Mesendoderm (in vitro differentiated cells): ENCODE measurements at regions not wholly inside any gene's neighbourhood (a gene's known extent, or its start where the extent isn't known, plus 50 kb on each side); places are given as distances from the start of the nearest gene placed in this dataset.
A peak's percentile ranks its signal among the peaks of the same experiment; 100 is the strongest.

Experiments
- DNase-seq: peaks from one replicate; pipeline ENCODE4 v3.0.0; 2013
- H2AK5ac ChIP-seq: 2 replicates; pipeline ENCODE4 v1.6.1; 2013; ENCODE audit warnings: low read length, inconsistent platforms
- H2BK120ac ChIP-seq: 2 replicates; pipeline ENCODE4 v1.6.1; 2013; ENCODE audit warnings: low read depth, mild to moderate bottlenecking, low read length, moderate library complexity, mixed read lengths
- H2BK15ac ChIP-seq: replicated peaks from 2 replicates; pipeline ENCODE4 v1.6.1; 2013; ENCODE audit warnings: low read depth, mild to moderate bottlenecking, moderate library complexity
- H2BK5ac ChIP-seq: 2 replicates; pipeline ENCODE4 v1.6.1; 2013; ENCODE audit warnings: low read length, inconsistent platforms
- H3K18ac ChIP-seq: 2 replicates; pipeline ENCODE4 v1.6.1; 2013; ENCODE audit warnings: mild to moderate bottlenecking, low read length, mixed read lengths
- H3K23ac ChIP-seq: one replicate; pipeline ENCODE4 v1.6.1; 2013; ENCODE audit warnings: low read length
- H3K27ac ChIP-seq: 2 replicates; pipeline ENCODE4 v1.5.1; 2013; ENCODE audit warnings: low read depth, mild to moderate bottlenecking, inconsistent platforms, low read length, moderate library complexity
- H3K27me3 ChIP-seq: 2 replicates; pipeline ENCODE4 v1.6.1; 2013; ENCODE audit warnings: low read length, control low read depth, mild to moderate bottlenecking, inconsistent platforms; ENCODE audit not compliant: insufficient read depth, poor library complexity
- H3K36me3 ChIP-seq: 2 replicates; pipeline ENCODE4 v1.6.1; 2013; ENCODE audit warnings: low read length, inconsistent platforms; ENCODE audit not compliant: control insufficient read depth, insufficient read depth
- H3K4ac ChIP-seq: one replicate; pipeline ENCODE4 v1.6.1; 2013; ENCODE audit warnings: low read depth, mild to moderate bottlenecking, low read length, moderate library complexity
- H3K4me1 ChIP-seq: 2 replicates; pipeline ENCODE4 v1.6.1; 2013; ENCODE audit warnings: low read depth, low read length, inconsistent platforms; ENCODE audit not compliant: control insufficient read depth
- H3K4me2 ChIP-seq: 2 replicates; pipeline ENCODE4 v1.6.1; 2013; ENCODE audit warnings: low read length
- H3K4me3 ChIP-seq: 2 replicates; pipeline ENCODE4 v1.5.1; 2013; ENCODE audit warnings: mild to moderate bottlenecking, low read length
- H3K56ac ChIP-seq: one replicate; pipeline ENCODE4 v1.6.1; 2013; ENCODE audit warnings: low read length
- H3K79me1 ChIP-seq: 2 replicates; pipeline ENCODE4 v1.6.1; 2013; ENCODE audit warnings: low read length, inconsistent platforms
- H3K79me2 ChIP-seq: 2 replicates; pipeline ENCODE4 v1.6.1; 2013; ENCODE audit warnings: mild to moderate bottlenecking, low read length; ENCODE audit not compliant: control insufficient read depth, insufficient read depth
- H3K9ac ChIP-seq: 2 replicates; pipeline ENCODE4 v1.6.1; 2013; ENCODE audit warnings: low read length, inconsistent platforms
- H4K5ac ChIP-seq: one replicate; pipeline ENCODE4 v1.6.1; 2013; ENCODE audit warnings: low read length
- H4K8ac ChIP-seq: one replicate; pipeline ENCODE4 v1.6.1; 2013; ENCODE audit warnings: low read depth, mild to moderate bottlenecking, control low read depth, low read length, moderate library complexity
- WGBS: extraction: QIAGEN DNeasy Blood & Tissue Kit; methylation state at CpG from one replicate; pipeline ENCODE4 v1.1.7; 2013; ENCODE audit warnings: low lambda C conversion rate, missing lambda C conversion rate; ENCODE audit not compliant: insufficient coverage; ENCODE audit errors: extremely low coverage; 5-methylcytosine and 5-hydroxymethylcytosine counted together

- Histone ChIP-seq H3K79me1 (no peaks in the 10 kb centered on the region), H3K18ac (no peak overlapping the region), H3K4ac (no peak overlapping the region), H2BK120ac (no peak overlapping the region), H3K9ac (no peak overlapping the region), H3K56ac (no peak overlapping the region), H3K36me3 (no peaks in the 10 kb centered on the region), H4K8ac (no peak overlapping the region), H3K79me2 (no peaks in the 10 kb centered on the region), H4K5ac (no peak overlapping the region), H2BK15ac (no peak overlapping the region), H2AK5ac (no peak overlapping the region), H2BK5ac (no peak overlapping the region), H3K4me1 (peaks cover 6% of the 10 kb centered on the region), H3K27ac (no peak overlapping the region), H3K23ac (no peak overlapping the region), H3K4me2 (no peak overlapping the region), H3K4me3 (no peak overlapping the region), H3K27me3 (no peaks in the 10 kb centered on the region)
- no CpG with 5 or more reads among the region's 4 CpGs for WGBS
- DNase-seq: no peak
Observed at GRCh38 chr5:52685971-52686370, 101.7 kb upstream of the ITGA1 start.

DNA sequence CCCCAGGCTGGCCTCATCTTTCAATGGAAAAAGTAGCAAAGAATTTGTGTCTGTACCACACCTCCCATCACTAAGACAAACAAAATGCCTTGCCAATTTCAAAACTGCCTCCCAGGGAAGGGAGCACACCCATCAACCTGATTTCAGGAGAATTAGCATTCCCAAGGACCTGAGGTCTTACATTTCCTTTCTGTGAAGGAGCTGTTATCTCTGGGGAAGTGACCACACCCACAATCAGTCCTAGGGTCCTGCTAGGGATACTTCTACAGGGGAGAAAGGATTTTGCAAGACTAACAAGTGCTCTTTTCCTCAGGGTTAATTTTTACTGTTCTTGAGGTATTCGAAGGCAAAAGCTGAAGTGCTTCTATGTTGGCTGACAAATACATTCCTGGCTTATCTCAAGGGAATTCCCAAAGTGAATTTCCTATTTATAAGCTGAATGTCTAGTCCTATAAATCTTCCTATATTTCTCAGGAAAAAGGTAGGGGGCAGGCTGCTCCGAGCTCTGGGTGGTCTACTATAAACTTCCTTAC is 97.4 kb upstream of the ITGA1 start:
- H4K5ac ChIP-seq: no peak overlapping the region
- no peak overlapping the region for H3K4ac ChIP-seq
- no peaks in the 10 kb centered on the region for H3K79me1 ChIP-seq
- H3K36me3 ChIP-seq: no peaks in the 10 kb centered on the region
- H2BK15ac ChIP-seq: no peak overlapping the region
- H4K8ac ChIP-seq: no peak overlapping the region
- H3K23ac ChIP-seq: no peak overlapping the region
- H3K56ac ChIP-seq: no peak overlapping the region
- H2BK120ac ChIP-seq: no peak overlapping the region
- DNase-seq: peak; percentile 60
- no CpG with 5 or more reads among the region's 2 CpGs for WGBS
- H3K4me1 ChIP-seq: no peaks in the 10 kb centered on the region
- H3K4me3 ChIP-seq: no peak overlapping the region
- H2AK5ac ChIP-seq: no peak overlapping the region
- no peak overlapping the region for H3K27ac ChIP-seq
- H3K4me2 ChIP-seq: no peak overlapping the region
- H3K27me3 ChIP-seq: no peaks in the 10 kb centered on the region
- H3K9ac ChIP-seq: no peak overlapping the region
- H3K18ac ChIP-seq: no peak overlapping the region
- H3K79me2 ChIP-seq: no peaks in the 10 kb centered on the region
- H2BK5ac ChIP-seq: no peak overlapping the region

DNA sequence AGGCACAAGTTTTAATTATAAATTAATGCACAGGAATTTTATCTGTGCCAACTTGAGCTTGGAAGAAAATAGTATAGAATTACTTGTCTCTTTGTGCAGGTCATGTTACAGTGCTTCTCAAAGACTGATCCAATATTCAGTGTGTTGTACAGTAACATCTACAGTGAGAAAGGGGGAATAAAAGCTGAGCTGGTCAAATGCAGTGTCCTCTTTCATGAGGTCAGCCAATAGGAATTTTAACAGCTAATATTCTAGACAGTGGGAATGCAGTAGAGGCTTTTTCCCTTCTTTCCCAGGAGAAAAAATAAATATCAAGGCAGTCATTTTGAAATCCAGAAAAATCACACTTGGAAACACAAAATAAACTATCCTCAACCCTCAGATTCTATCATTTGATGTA is 95.7 kb upstream of the ITGA1 start:
- H3K18ac ChIP-seq: no peak overlapping the region
- H3K4me3 ChIP-seq: no peak overlapping the region
- no peaks in the 10 kb centered on the region for H3K27me3 ChIP-seq
- no peak overlapping the region for H2BK5ac ChIP-seq
- no peak for DNase-seq
- no peaks in the 10 kb centered on the region for H3K36me3 ChIP-seq
- H4K5ac ChIP-seq: no peak overlapping the region
- no peak overlapping the region for H2BK120ac ChIP-seq
- no peak overlapping the region for H2BK15ac ChIP-seq
- no peak overlapping the region for H3K4ac ChIP-seq
- no peak overlapping the region for H3K56ac ChIP-seq
- no peaks in the 10 kb centered on the region for H3K79me1 ChIP-seq
- no peak overlapping the region for H2AK5ac ChIP-seq
- no peaks in the 10 kb centered on the region for H3K79me2 ChIP-seq
- H3K4me1 ChIP-seq: no peaks in the 10 kb centered on the region
- H3K23ac ChIP-seq: no peak overlapping the region
- no peak overlapping the region for H4K8ac ChIP-seq
- no peak overlapping the region for H3K4me2 ChIP-seq
- no peak overlapping the region for H3K27ac ChIP-seq
- no peak overlapping the region for H3K9ac ChIP-seq

DNA sequence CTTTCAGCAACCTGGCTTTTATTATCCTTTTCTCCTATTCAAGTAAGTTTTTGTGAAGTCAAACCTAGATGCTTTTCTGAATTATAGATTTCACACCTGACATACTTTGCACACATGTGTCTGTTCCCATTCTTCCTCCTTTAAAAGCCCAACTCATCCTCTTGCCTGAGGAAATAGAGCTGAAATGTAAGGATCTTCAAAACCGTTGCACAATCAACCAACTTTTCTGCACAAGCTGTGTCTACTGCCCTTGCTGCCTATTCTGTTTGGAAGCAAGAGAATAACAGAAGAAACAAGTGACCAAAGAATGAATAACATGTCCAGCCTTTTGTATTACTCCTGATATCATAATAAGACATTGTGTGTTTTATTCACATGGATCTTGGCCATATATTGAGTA is 95.1 kb upstream of the ITGA1 start:
- no peak overlapping the region for H2AK5ac ChIP-seq
- no peak overlapping the region for H3K23ac ChIP-seq
- H3K4ac ChIP-seq: no peak overlapping the region
- H3K79me1 ChIP-seq: no peaks in the 10 kb centered on the region
- H2BK5ac ChIP-seq: no peak overlapping the region
- no peak overlapping the region for H3K4me3 ChIP-seq
- no peak overlapping the region for H4K8ac ChIP-seq
- no peak overlapping the region for H2BK120ac ChIP-seq
- no peak overlapping the region for H3K27ac ChIP-seq
- no peak overlapping the region for H3K18ac ChIP-seq
- no peak overlapping the region for H4K5ac ChIP-seq
- H3K9ac ChIP-seq: no peak overlapping the region
- no peak overlapping the region for H2BK15ac ChIP-seq
- no peak overlapping the region for H3K4me2 ChIP-seq
- no peak for DNase-seq
- no peaks in the 10 kb centered on the region for H3K4me1 ChIP-seq
- H3K79me2 ChIP-seq: no peaks in the 10 kb centered on the region
- no peak overlapping the region for H3K56ac ChIP-seq
- no peaks in the 10 kb centered on the region for H3K36me3 ChIP-seq
- no CpG with 5 or more reads among the region's 1 CpG for WGBS
- H3K27me3 ChIP-seq: no peaks in the 10 kb centered on the region

GRCh38 chr5:52693280-52693679 is 94.4 kb upstream of the ITGA1 start:
- Histone ChIP-seq H4K5ac (no peak overlapping the region), H3K4me1 (no peaks in the 10 kb centered on the region), H2BK120ac (no peak overlapping the region), H2BK5ac (no peak overlapping the region), H3K4me3 (no peak overlapping the region), H2BK15ac (no peak overlapping the region), H3K18ac (no peak overlapping the region), H3K27me3 (no peaks in the 10 kb centered on the region), H3K36me3 (no peaks in the 10 kb centered on the region), H3K27ac (no peak overlapping the region), H3K4ac (no peak overlapping the region), H3K79me2 (no peaks in the 10 kb centered on the region), H3K23ac (no peak overlapping the region), H3K56ac (no peak overlapping the region), H2AK5ac (no peak overlapping the region), H4K8ac (no peak overlapping the region), H3K79me1 (no peaks in the 10 kb centered on the region), H3K9ac (no peak overlapping the region), H3K4me2 (no peak overlapping the region)
- DNase-seq: peak; percentile 58

GRCh38 chr5:52693836-52694235 is 93.9 kb upstream of the ITGA1 start:
- Histone ChIP-seq H3K4me3 (no peak overlapping the region), H3K4me1 (no peaks in the 10 kb centered on the region), H3K4me2 (no peak overlapping the region), H3K27me3 (no peaks in the 10 kb centered on the region), H2AK5ac (no peak overlapping the region), H3K23ac (no peak overlapping the region), H3K79me1 (no peaks in the 10 kb centered on the region), H4K5ac (no peak overlapping the region), H3K9ac (no peak overlapping the region), H3K36me3 (no peaks in the 10 kb centered on the region), H3K18ac (no peak overlapping the region), H3K4ac (no peak overlapping the region), H3K79me2 (no peaks in the 10 kb centered on the region), H2BK120ac (no peak overlapping the region), H2BK5ac (no peak overlapping the region), H4K8ac (no peak overlapping the region), H2BK15ac (no peak overlapping the region), H3K56ac (no peak overlapping the region), H3K27ac (no peak overlapping the region)
- no CpG with 5 or more reads among the region's 1 CpG for WGBS
- DNase-seq: no peak
